Heart left ventricle (tissue), 16 donors: ENCODE measurements at regions not wholly inside any gene's neighbourhood (a gene's known extent, or its start where the extent isn't known, plus 50 kb on each side); places are given as distances from the start of the nearest gene placed in this dataset.
A peak's percentile ranks its signal among the peaks of the same experiment; 100 is the strongest.

Experiments
- ATAC-seq, 4 donors: fragments of 200-7000 bp; cut with Tn5 transposase; one replicate each; pipeline ENCODE4 v1.9.1; 2020 to 2022; ENCODE audit warnings: moderate library complexity in 4 of 4, mild to moderate bottlenecking in 3 of 4, moderate number of reproducible peaks in 1 of 4
- DNase-seq, 5 donors: peaks; one replicate each; pipeline ENCODE4 v3.0.0-alpha.2; 2020
- H3K27ac ChIP-seq, 12 donors: fragments of 200-600 bp; sonication (generic) in 4 of 12; one replicate each; pipeline versions ENCODE4 v1.5.0 to v1.8.0; 2016 to 2022; ENCODE audit warnings: mild to moderate bottlenecking in 2 of 12
- H3K27me3 ChIP-seq, 9 donors: fragments of 200-600 bp; sonication (generic) in 2 of 9; one replicate each; pipeline versions ENCODE4 v1.5.1 to v1.8.0; 2016 to 2022; ENCODE audit warnings: mild to moderate bottlenecking in 3 of 9
- H3K36me3 ChIP-seq, 9 donors: fragments of 200-600 bp; sonication (generic) in 2 of 9; one replicate each; pipeline versions ENCODE4 v1.5.0 to v1.8.0; 2018 to 2022; ENCODE audit warnings: mild to moderate bottlenecking in 2 of 9
- H3K4me1 ChIP-seq, 12 donors: fragments of 200-600 bp; sonication (generic) in 4 of 12; one replicate each; pipeline versions ENCODE4 v1.5.0 to v1.8.0; 2016 to 2022; ENCODE audit warnings: mild to moderate bottlenecking in 3 of 12
- H3K4me3 ChIP-seq, 12 donors: fragments of 200-600 bp; sonication (generic) in 4 of 12; one replicate each; pipeline versions ENCODE4 v1.5.0 to v1.8.0; 2017 to 2022; ENCODE audit warnings: mild to moderate bottlenecking in 9 of 12, moderate library complexity in 4 of 12
- H3K9me3 ChIP-seq, 12 donors: fragments of 200-600 bp; sonication (generic) in 4 of 12; one replicate each; pipeline versions ENCODE4 v1.5.0 to v1.8.0; 2016 to 2022; ENCODE audit warnings: mild to moderate bottlenecking in 1 of 12
- POLR2A ChIP-seq, 2 donors: fragments of 450-650 bp; IDR thresholded peaks; one replicate each; pipeline ENCODE4 v1.6.1; 2017; ENCODE audit warnings: antibody characterized with exemption in 2 of 2, mild to moderate bottlenecking in 2 of 2, moderate library complexity in 2 of 2
- WGBS, 4 donors: extraction: QIAGEN DNeasy Blood & Tissue Kit in 2 of 4; methylation state at CpG; one replicate each; pipeline versions ENCODE4 v1.1.5 to v1.1.7; 2013 to 2018; 5-methylcytosine and 5-hydroxymethylcytosine counted together
- intact Hi-C, 10 donors: fragments of 100-400 bp; cut with DNase I; formaldehyde crosslinking; loops; one replicate each; pipeline versions ENCODE4 v1.11.1 to v1.14.2; 2022
- TF ChIP-seq, protein P1 (sequence below), 12 donors: fragments of 200-600 bp; sonication (generic) in 4 of 12; IDR thresholded peaks; one replicate each; pipeline versions ENCODE4 v1.5.0 to v1.8.0; 2018 to 2022; ENCODE audit warnings: antibody characterized with exemption in 12 of 12, mild to moderate bottlenecking in 5 of 12
- donor health status: ischemic (EF 13 %, LVEDD 7.1; RV severe dilation, severe dysfunction).
- donor health status: healthy with polysubstance abuse.
- donor health status: DM: no; HTN: yes; CAD: no.
- donor health status: DM: no; HTN: no; CAD: no.
- donor health status: ischemic (EF 25% LVEDD 6.9; RV normal size, moderate dysfunction).
- donor health status: ischemic (EF 25% LVEDD 5.7; RV mildly dilated, moderate dysfunction).
- donor health status: healthy.
- donor health status: DM: yes; HTN: yes; CAD: no.
- donor health status: ischemic (EF 35%, LVEDD 5.7; RV mildly dilated, moderate dysfunction).
- donor health status: nonischemic (EF 11% LVEDD 7.7; RV severe dilation, severe dysfunction).
- donor health status: DM: yes; HTN: yes; CAD: no.
- donor health status: PGD.
- donor health status: ischemic (EF 29% LVEDD 5.4; RV normal size, mild dysfunction).
- donor health status: nonischemic (EF 23%, LVEDD 6.1; RV moderate dilation, normal function).

DNA sequence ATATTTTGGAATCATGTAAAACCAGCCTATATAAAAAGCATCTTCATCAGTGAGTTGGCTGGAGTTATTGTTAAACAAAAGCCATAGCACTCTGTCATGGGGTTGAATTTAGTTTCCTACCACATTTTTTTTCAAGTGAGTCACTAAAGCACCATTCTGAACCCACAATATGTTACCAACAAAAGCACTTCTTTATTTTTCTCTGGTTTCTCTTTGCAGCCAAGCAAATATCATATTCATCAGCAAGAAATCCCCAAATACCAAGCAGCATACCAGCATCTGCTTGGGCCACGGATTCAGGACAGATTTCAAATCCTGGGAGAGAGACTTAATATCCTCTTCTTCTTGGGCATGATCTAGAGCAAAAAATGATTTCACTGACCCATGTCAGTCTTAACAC, 441.4 kb downstream of the BCKDHB start:
- Histone ChIP-seq H3K9me3 (no peaks in the 10 kb centered on the region), H3K27ac (peak overlapping the region in 2 of 12 donors; percentile 13 to 22), H3K4me1 (peaks cover 0 to 9% (median 0%) of the 10 kb centered on the region in 12 donors), H3K36me3 (no peaks in the 10 kb centered on the region), H3K4me3 (no peak overlapping the region), H3K27me3 (no peaks in the 10 kb centered on the region)
- WGBS, 4 donors: 60 to 68% (median 66%) methylated on average over 1 of the region's 1 CpG
- DNase-seq (no peak), ATAC-seq (no peak)
- intact Hi-C loops: no loop called here
- TF ChIP-seq, protein P1, sequence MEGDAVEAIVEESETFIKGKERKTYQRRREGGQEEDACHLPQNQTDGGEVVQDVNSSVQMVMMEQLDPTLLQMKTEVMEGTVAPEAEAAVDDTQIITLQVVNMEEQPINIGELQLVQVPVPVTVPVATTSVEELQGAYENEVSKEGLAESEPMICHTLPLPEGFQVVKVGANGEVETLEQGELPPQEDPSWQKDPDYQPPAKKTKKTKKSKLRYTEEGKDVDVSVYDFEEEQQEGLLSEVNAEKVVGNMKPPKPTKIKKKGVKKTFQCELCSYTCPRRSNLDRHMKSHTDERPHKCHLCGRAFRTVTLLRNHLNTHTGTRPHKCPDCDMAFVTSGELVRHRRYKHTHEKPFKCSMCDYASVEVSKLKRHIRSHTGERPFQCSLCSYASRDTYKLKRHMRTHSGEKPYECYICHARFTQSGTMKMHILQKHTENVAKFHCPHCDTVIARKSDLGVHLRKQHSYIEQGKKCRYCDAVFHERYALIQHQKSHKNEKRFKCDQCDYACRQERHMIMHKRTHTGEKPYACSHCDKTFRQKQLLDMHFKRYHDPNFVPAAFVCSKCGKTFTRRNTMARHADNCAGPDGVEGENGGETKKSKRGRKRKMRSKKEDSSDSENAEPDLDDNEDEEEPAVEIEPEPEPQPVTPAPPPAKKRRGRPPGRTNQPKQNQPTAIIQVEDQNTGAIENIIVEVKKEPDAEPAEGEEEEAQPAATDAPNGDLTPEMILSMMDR (IDR thresholded peaks at IDR 0.05): no peak
- TF ChIP-seq POLR2A (IDR thresholded peaks at IDR 0.05): no peak

DNA sequence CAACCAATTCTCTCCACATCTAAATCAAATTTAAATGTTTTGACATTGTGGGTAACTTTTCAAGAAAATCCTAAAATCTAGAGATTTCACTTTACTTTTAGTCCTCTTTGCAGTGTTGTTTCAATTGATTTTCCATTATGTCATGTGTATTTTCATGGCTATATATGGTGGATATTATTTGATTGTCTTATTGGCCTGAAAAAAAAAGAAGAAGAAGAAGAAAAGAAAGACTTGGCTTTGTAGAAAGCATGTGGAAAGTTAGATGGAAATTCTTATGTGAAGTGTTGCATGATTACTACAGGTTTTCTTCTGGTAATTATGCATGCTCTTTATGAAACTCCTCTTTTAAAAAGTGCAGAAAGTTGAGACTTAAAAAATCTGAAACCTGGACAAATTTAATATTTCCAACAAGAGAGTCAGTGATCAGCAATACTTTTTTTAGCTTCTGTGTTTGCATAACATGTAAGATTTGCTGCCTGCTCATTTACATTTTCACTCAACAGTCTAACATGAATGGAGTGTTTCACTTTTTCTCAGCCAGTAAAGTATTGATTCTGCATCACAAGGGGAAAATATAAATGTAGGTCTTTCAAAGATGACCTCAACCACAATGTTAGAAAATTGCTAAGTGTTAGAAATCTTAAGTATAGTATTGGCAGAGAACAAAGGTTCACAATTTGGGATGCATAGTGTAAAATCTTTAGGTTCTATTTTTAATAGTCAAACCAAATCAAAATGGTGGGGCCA, 438.7 kb downstream of the BCKDHB start:
- peaks cover 0 to 9% (median 0%) of the 10 kb centered on the region in 12 donors for H3K4me1 ChIP-seq
- DNase-seq (no peak), ATAC-seq (no peak)
- no peak overlapping the region for H3K4me3 ChIP-seq
- intact Hi-C loops: no loop called here
- H3K36me3 ChIP-seq: no peaks in the 10 kb centered on the region
- no peaks in the 10 kb centered on the region for H3K27me3 ChIP-seq
- TF ChIP-seq, protein P1 (IDR thresholded peaks at IDR 0.05): no peak
- TF ChIP-seq POLR2A (IDR thresholded peaks at IDR 0.05): no peak
- no peak overlapping the region for H3K27ac ChIP-seq
- H3K9me3 ChIP-seq: no peaks in the 10 kb centered on the region

DNA sequence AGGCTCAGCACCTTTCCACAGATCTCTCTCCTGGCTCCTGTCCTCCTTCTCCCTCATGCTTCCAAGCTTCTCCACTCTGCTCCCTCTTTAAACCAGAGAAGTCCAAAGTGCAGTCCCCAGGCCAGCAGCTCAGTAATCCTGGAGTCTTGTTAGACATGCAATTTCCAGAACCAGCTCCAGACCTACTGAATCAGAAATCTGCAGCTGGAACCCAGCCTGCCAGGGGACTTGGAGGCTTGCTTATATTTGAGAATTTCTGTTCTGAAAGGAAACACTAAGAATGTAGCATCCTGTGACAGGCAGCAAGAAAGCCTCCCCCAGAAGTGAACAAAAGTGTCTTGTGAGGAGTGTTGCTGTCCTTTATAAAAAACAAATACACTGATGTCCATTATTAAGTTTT, 438.1 kb downstream of the BCKDHB start:
- intact Hi-C loops: no loop called here
- Histone ChIP-seq H3K36me3 (no peaks in the 10 kb centered on the region), H3K27me3 (no peaks in the 10 kb centered on the region), H3K27ac (no peak overlapping the region), H3K9me3 (no peaks in the 10 kb centered on the region), H3K4me1 (peaks cover 0 to 9% (median 0%) of the 10 kb centered on the region in 12 donors), H3K4me3 (no peak overlapping the region)
- no peak for DNase-seq
- ATAC-seq: no peak
- TF ChIP-seq, protein P1 (IDR thresholded peaks at IDR 0.05): no peak
- no peak for TF ChIP-seq POLR2A (IDR thresholded peaks at IDR 0.05)

DNA sequence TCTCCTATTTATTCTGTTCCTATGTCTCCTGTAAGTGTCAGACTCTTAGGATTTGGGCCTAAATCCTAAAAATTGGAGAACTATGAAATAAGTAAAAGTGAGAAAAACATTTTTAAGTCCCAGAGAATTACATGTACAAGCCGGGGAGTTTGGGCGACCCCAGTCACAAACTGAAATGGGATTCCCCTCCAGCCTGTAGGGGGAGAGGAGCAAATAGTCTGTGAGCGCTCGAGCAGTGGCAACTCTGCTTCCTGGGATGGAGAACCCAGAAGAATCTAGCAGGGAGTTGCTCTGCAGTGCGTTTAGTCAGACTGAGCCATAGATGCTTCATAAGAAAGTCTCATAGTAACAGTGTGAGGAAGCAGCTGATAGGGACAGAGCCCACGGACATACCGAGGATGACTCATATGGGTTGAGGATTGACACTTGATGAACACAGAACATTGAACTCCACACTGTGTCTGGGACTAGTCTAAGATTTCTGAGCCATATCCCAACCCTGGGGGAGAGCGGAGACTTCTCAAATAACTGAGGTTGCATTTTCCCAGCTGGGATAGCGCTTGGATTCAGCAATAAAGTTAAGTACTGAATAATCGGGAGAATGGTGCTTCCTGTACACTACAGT, 437.2 kb downstream of the BCKDHB start:
- Histone ChIP-seq H3K9me3 (no peaks in the 10 kb centered on the region), H3K36me3 (no peaks in the 10 kb centered on the region), H3K4me1 (peaks cover 0 to 7% (median 0%) of the 10 kb centered on the region in 12 donors), H3K27me3 (no peaks in the 10 kb centered on the region), H3K4me3 (no peak overlapping the region), H3K27ac (no peak overlapping the region)
- TF ChIP-seq POLR2A (IDR thresholded peaks at IDR 0.05): no peak
- TF ChIP-seq, protein P1 (IDR thresholded peaks at IDR 0.05): no peak
- intact Hi-C loops: no loop called here
- DNase-seq (no peak), ATAC-seq (peak in 2 of 4 donors; percentile 26 to 72)
- 74 to 82% (median 77%) methylated on average over 10 of the region's 10 CpGs for WGBS, 4 donors
